Kidney epithelial cell (primary cell): ENCODE measurements at regions not wholly inside any gene's neighbourhood (a gene's known extent, or its start where the extent isn't known, plus 50 kb on each side); places are given as distances from the start of the nearest gene placed in this dataset.

ENCODE experiments used
- DNase-seq: peaks from one replicate; pipeline ENCODE4 v3.0.0-alpha.2; 2010; ENCODE audit warnings: low read depth
- H3K27me3 ChIP-seq: 2 replicates; pipeline ENCODE4 v1.6.0; 2011; ENCODE audit warnings: low read length; ENCODE audit not compliant: control insufficient read depth, insufficient read depth
- H3K36me3 ChIP-seq: 2 replicates; pipeline ENCODE4 v1.5.1; 2011; ENCODE audit warnings: low read length; ENCODE audit not compliant: control insufficient read depth, insufficient read depth
- H3K4me3 ChIP-seq: 2 replicates; pipeline ENCODE4 v1.5.1; 2011; ENCODE audit warnings: low read depth, mild to moderate bottlenecking, control low read depth, low read length
- CTCF ChIP-seq: IDR thresholded peaks from 2 replicates; pipeline ENCODE4 v1.5.1; 2011; ENCODE audit warnings: mild to moderate bottlenecking, moderate library complexity, low read length, control low read depth, inconsistent platforms; ENCODE audit not compliant: insufficient read depth, poor library complexity, severe bottlenecking

- Histone ChIP-seq H3K4me3 (no peak overlapping the region), H3K36me3 (no peaks in the 10 kb centered on the region), H3K27me3 (no peaks in the 10 kb centered on the region)
- no peak for TF ChIP-seq CTCF
- no peak for DNase-seq
These were observed 1851.6 kb downstream of the TP53TG3F start for GRCh38 chr16:35310999-35311398.

- no peaks in the 10 kb centered on the region for H3K36me3 ChIP-seq
- no peaks in the 10 kb centered on the region for H3K27me3 ChIP-seq
- no peak for TF ChIP-seq CTCF
- H3K4me3 ChIP-seq: no peak overlapping the region
- DNase-seq: no peak
These were observed 1852.1 kb downstream of the TP53TG3F start for GRCh38 chr16:35311475-35311874.

- H3K4me3 ChIP-seq: no peak overlapping the region
- no peaks in the 10 kb centered on the region for H3K36me3 ChIP-seq
- H3K27me3 ChIP-seq: no peaks in the 10 kb centered on the region
- no peak for TF ChIP-seq CTCF
- DNase-seq: no peak
These were observed 1854.9 kb downstream of the TP53TG3F start for GRCh38 chr16:35314298-35314697.

GRCh38 chr16:35319536-35320192 lies 1860.3 kb downstream of the TP53TG3F start:
- Histone ChIP-seq H3K4me3 (no peak overlapping the region), H3K27me3 (no peaks in the 10 kb centered on the region), H3K36me3 (no peaks in the 10 kb centered on the region)
- no peak for TF ChIP-seq CTCF
- no peak for DNase-seq

GRCh38 chr16:35325936-35326335 lies 1866.5 kb downstream of the TP53TG3F start:
- TF ChIP-seq CTCF: no peak
- DNase-seq: no peak
- Histone ChIP-seq H3K36me3 (no peaks in the 10 kb centered on the region), H3K27me3 (no peaks in the 10 kb centered on the region), H3K4me3 (no peak overlapping the region)

GRCh38 chr16:35339337-35339736 lies 1879.9 kb downstream of the TP53TG3F start:
- no peak for TF ChIP-seq CTCF
- Histone ChIP-seq H3K36me3 (no peaks in the 10 kb centered on the region), H3K4me3 (no peak overlapping the region), H3K27me3 (no peaks in the 10 kb centered on the region)
- no peak for DNase-seq
